ENCODE measurements at regions not wholly inside any gene's neighbourhood (a gene's known extent, or its start where the extent isn't known, plus 50 kb on each side); places are given as distances from the start of the nearest gene placed in this dataset.

GRCh38 chr4:147194114-147194513 lies 248.4 kb upstream of the TTC29 start:
- no peak for TF ChIP-seq POLR2A (IDR thresholded peaks at IDR 0.05)
- TF ChIP-seq CTCF (IDR thresholded peaks at IDR 0.05) = no peak
